GM10248 (cell line): ENCODE measurements at regions not wholly inside any gene's neighbourhood (a gene's known extent, or its start where the extent isn't known, plus 50 kb on each side); places are given as distances from the start of the nearest gene placed in this dataset.

Source experiments
- CTCF ChIA-PET: fragments of 300-600 bp; sonication (Branson Sonifier 250); formaldehyde crosslinking; extraction: SDS; loops from one replicate; lab custom pipeline; 2021; ENCODE audit warnings: antibody characterized with exemption; lab: Yijun Ruan, JAX
- POLR2A ChIA-PET: fragments of 350-650 bp; sonication (Branson Sonifier 250); formaldehyde crosslinking; extraction: SDS; loops from one replicate; lab custom pipeline; 2020; ENCODE audit warnings: antibody characterized with exemption; lab: Yijun Ruan, JAX
- DNase-seq: peaks from one replicate; pipeline ENCODE4 v3.0.0; 2012; ENCODE audit errors: extremely low spot score
- TF ChIP-seq, protein P1 (sequence below): IDR thresholded peaks from 2 replicates; pipeline ENCODE4 v1.5.1; 2012; ENCODE audit warnings: mild to moderate bottlenecking, low read depth; ENCODE audit errors: extremely low read depth, missing control alignments, control extremely low read depth

DNA sequence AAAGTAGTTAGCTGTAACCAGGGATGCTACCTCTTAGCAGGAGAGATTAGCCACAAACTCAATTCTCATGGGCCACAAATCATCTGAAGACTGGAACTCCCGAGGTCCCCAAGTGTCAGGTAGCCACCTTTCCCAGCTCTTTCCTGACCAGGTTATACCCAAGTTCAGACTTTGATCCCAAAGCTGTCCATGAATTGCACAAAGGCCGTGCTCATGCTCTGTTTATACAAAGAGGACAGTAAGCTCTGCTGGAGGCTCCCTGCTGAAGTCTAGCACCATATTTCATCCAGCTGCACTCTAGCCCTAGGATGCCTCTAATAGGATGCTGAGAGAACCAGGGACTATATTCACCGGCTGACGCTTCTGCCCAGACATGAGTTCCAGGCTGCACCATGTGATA, 271.0 kb upstream of the ADAMTSL1 start:
- TF ChIP-seq, protein P1, sequence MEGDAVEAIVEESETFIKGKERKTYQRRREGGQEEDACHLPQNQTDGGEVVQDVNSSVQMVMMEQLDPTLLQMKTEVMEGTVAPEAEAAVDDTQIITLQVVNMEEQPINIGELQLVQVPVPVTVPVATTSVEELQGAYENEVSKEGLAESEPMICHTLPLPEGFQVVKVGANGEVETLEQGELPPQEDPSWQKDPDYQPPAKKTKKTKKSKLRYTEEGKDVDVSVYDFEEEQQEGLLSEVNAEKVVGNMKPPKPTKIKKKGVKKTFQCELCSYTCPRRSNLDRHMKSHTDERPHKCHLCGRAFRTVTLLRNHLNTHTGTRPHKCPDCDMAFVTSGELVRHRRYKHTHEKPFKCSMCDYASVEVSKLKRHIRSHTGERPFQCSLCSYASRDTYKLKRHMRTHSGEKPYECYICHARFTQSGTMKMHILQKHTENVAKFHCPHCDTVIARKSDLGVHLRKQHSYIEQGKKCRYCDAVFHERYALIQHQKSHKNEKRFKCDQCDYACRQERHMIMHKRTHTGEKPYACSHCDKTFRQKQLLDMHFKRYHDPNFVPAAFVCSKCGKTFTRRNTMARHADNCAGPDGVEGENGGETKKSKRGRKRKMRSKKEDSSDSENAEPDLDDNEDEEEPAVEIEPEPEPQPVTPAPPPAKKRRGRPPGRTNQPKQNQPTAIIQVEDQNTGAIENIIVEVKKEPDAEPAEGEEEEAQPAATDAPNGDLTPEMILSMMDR = no peak
- ChIA-PET POLR2A (no interaction called here), CTCF (interaction anchor here (1.6 kb wide), 1 partner anchor 10 kb away, joined by 5 read pairs; no protein-coding TSS in a partner anchor)
- DNase-seq = no peak

DNA sequence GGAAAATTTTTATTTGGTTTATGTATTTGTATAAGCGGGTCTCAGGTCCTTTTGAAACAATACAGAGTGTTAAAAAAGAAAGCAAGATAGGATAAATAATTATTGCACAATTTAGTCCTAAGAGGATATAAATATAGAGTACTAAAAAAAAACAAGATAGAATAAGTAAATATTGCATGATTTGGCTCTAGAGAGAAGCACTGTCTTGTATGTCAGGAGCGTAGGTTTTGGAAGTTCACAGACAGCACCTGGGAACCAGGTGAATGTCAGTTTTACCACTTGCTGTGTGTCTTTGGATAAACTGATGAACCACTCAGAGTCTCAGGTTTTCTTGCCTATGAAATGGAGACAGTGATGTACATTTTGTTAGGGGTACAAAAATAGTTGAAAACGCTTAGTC, 266.2 kb upstream of the ADAMTSL1 start:
- no peak for DNase-seq
- CTCF ChIA-PET = interaction anchor here (1.0 to 3.1 kb wide), 3 partner anchors 394 to 407 kb away, joined by 3 to 16 read pairs (median 4); no protein-coding TSS in a partner anchor
- POLR2A ChIA-PET = no interaction called here
- TF ChIP-seq, protein P1 = no peak

DNA sequence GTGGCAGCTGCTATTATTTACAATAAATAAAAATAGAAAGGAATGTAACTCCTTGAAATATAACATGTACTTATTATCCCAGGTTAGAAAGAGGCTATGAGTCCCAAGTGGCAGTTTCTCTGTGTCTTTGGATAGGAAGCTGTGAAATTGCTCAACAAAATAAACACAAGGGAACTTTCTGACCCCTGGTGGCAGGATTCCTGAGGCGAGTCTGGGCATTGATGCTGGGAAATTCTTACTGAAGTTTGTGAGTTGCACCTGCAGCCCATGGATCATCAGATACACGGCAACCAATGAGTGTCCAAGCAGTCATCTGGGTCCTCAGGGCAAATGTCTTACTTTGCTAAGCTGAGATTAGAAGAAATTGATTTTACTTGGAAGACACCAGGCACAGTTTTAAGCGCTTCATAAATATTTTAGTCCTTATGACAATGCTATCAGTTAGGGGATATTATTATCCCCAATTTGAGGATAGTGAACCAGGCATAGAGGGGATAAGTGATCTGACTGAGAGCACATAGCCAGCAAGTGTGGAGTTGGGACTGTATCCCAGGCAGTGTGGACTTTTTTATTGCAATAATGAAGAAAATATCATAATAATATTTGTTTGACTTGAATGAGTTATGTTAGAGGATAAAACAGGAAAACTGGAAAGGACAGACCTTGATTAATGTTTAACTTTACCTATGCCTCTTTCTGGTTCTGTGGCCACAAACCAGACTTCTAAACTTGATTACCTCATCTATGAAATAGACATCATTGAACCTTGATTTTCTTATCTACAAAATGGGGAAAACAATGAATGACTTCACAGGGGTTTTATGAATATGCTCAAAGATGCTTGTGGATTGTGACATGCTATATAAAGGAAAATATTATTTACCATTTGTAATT, 265.5 kb upstream of the ADAMTSL1 start:
- TF ChIP-seq, protein P1 = no peak
- ChIA-PET POLR2A (no interaction called here), CTCF (interaction anchor here (1.0 to 3.1 kb wide), 4 partner anchors 9 to 407 kb away, joined by 3 to 16 read pairs (median 4); no protein-coding TSS in a partner anchor)
- DNase-seq = no peak

DNA sequence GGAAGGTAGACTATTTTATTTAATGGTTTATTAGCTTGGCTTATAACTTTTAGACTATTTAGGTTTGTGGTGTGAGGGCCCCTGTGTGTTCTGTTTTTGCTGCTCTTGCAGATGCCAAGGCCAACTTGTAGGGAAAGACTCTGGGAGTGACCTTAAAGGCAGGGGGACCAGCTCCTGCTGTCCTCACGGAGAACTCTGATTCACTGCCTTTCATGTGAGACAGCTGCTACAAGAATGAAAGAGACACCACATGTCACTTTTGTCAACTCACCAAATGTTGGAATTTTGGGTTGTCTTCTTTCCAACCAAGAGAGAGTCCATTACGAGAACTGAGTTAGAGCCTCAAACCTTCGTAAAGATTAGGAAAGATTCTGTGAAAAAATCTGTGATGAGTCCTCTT, 258.3 kb upstream of the ADAMTSL1 start:
- POLR2A ChIA-PET = no interaction called here
- CTCF ChIA-PET = interaction anchor here (0.9 to 5.4 kb wide), 2 partner anchors 25 to 404 kb away, joined by 3 to 93 read pairs; no protein-coding TSS in a partner anchor
- TF ChIP-seq, protein P1 = no peak
- no peak for DNase-seq

DNA sequence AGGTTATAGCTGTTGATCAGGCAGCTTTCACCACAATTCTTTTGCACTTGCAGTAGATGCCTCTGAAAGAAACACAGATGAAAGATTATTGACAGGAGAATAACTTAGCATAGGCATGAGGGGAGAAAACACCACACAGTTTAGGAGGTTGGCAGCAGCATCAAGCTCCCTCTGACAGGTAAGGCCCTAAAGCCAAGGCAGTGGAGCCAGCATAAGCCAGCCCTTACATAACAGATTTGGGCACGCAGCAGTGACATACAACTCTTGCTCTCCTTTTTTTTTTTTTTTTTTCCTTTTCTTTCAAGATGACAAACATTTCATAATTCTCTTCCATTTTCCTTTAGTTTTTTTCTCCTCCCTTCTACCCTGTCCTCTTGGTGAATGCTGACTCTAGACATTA, 257.6 kb upstream of the ADAMTSL1 start:
- DNase-seq = no peak
- ChIA-PET POLR2A (no interaction called here), CTCF (interaction anchor here (1.0 to 5.4 kb wide), 2 partner anchors 404 to 773 kb away, joined by 3 to 93 read pairs; no protein-coding TSS in a partner anchor)
- TF ChIP-seq, protein P1 = no peak

DNA sequence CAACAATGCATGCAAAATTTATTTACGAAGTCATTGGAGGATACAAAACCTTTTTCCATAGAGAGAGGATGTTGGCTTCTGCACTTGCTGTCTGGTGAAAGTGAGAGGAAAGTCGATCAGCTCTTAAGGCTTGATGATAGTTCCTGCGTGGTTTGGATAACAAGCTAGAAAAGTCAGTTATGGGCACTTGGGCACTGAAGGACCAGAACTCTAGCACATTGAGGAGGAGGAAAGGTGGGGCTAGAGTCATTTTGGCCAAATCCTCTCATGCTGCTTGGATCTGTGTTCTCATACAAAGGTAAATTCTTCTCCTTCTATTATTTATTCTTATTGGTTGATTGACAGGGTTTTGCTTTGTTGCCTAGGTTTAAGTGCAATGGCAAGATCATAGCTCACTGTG, 245.9 kb upstream of the ADAMTSL1 start:
- no peak for DNase-seq
- ChIA-PET POLR2A (no interaction called here), CTCF (interaction anchor here (0.9 to 2.6 kb wide), 3 partner anchors 10 to 27 kb away, joined by 3 to 13 read pairs (median 11); no protein-coding TSS in a partner anchor)
- TF ChIP-seq, protein P1 = no peak
